ENCODE measurements at regions not wholly inside any gene's neighbourhood (a gene's known extent, or its start where the extent isn't known, plus 50 kb on each side); places are given as distances from the start of the nearest gene placed in this dataset.

GRCh38 chrX:93346309-93346708, 327.1 kb downstream of the NAP1L3 start:
- ATAC-seq (ENCODE audit: low read depth) (no peak), DNase-seq (no peak)
- dilution Hi-C loops (cut with HindIII; ENCODE audit: low sequenced_read_pairs, unreplicated experiment), result no loop called here
- no peak for TF ChIP-seq POLR2A (IDR thresholded peaks at IDR 0.05; ENCODE audit: low read depth, low read length)
- TF ChIP-seq RAD21 (IDR thresholded peaks at IDR 0.05; ENCODE audit: low read length), result no peak
- TF ChIP-seq SMC3 (IDR thresholded peaks at IDR 0.05; ENCODE audit: low read depth, low read length), result no peak
- TF ChIP-seq RFX5 (IDR thresholded peaks at IDR 0.05; ENCODE audit: low read depth, low read length), result no peak
- no peak for TF ChIP-seq NFE2L2 (IDR thresholded peaks at IDR 0.05; ENCODE audit: low read depth, low read length)
- TF ChIP-seq MXI1 (IDR thresholded peaks at IDR 0.05; ENCODE audit: borderline replicate concordance, low read depth, low read length), result no peak
- TF ChIP-seq BHLHE40 (IDR thresholded peaks at IDR 0.05; ENCODE audit: low read depth, low read length), result no peak
- no peak for TF ChIP-seq MAFK (IDR thresholded peaks at IDR 0.05; ENCODE audit: low read depth, low read length)
- TF ChIP-seq USF2 (IDR thresholded peaks at IDR 0.05; ENCODE audit: low read depth, low read length), result no peak
- no peak for TF ChIP-seq CHD1 (IDR thresholded peaks at IDR 0.05; ENCODE audit: low read depth, low read length)
- no peak for TF ChIP-seq MAZ (IDR thresholded peaks at IDR 0.05; ENCODE audit: borderline replicate concordance, low read depth, low read length)
- no peak for TF ChIP-seq ELK1 (IDR thresholded peaks at IDR 0.05; ENCODE audit: borderline replicate concordance, low read depth, low read length)
- TF ChIP-seq CEBPB (IDR thresholded peaks at IDR 0.05; ENCODE audit: low read depth, low read length), result no peak
- intact Hi-C loops (cut with micrococcal nuclease), result no loop called here
- no peak overlapping the region for H4K8ac ChIP-seq (ENCODE audit: low read depth in 2 of 2, low read length in 2 of 2)
- no peak overlapping the region for H2AFZ ChIP-seq (replicated peaks; ENCODE audit: low read length, poor library complexity)
- no peaks in the 10 kb centered on the region for H3K36me3 ChIP-seq (ENCODE audit: control insufficient read depth, insufficient read depth, low read length)
- WGBS, 2 experiments (ENCODE audit: extremely low coverage in 2 of 2, insufficient read length in 1 of 2), result no CpG with 5 or more reads among the region's 3 CpGs
- H4K20me1 ChIP-seq (ENCODE audit: insufficient read depth, low read length), result no peaks in the 10 kb centered on the region
- H2BK20ac ChIP-seq (ENCODE audit: low read depth, low read length), result no peak overlapping the region
- ChIA-PET POLR2A (ENCODE audit: unreplicated experiment) (no interaction called here), CTCF (no interaction called here)
- in situ Hi-C loops (cut with MboI; ENCODE audit: low sequenced_read_pairs), result no loop called here
- H3K27me3 ChIP-seq (ENCODE audit: control insufficient read depth, insufficient read depth, low read length), result no peaks in the 10 kb centered on the region
- no peak overlapping the region for H4K5ac ChIP-seq (ENCODE audit: low read depth, low read length)
- no peak overlapping the region for H3K9ac ChIP-seq (ENCODE audit: low read depth, low read length)
- H3K14ac ChIP-seq (replicated peaks; ENCODE audit: low read depth, low read length), result no peak overlapping the region
- H3K23ac ChIP-seq (ENCODE audit: low read depth, low read length), result no peak overlapping the region
- no peaks in the 10 kb centered on the region for H3K79me1 ChIP-seq (ENCODE audit: low read depth in 1 of 2, low read length in 2 of 2)
- H3K9me3 ChIP-seq (ENCODE audit: control insufficient read depth, insufficient read depth, low read length), result no peaks in the 10 kb centered on the region
- no peak overlapping the region for H2AK5ac ChIP-seq (ENCODE audit: low read depth, low read length)
- H3K4me2 ChIP-seq (ENCODE audit: low read depth, low read length), result no peak overlapping the region
- H3K9me1 ChIP-seq (ENCODE audit: insufficient read depth, low read length), result no peaks in the 10 kb centered on the region
- no peak overlapping the region for H3K18ac ChIP-seq (ENCODE audit: low read depth, low read length)
- BruUV-seq (replicated peaks), result no TSS peak
- H2BK5ac ChIP-seq (ENCODE audit: low read depth, low read length, poor library complexity, severe bottlenecking), result no peak overlapping the region
- no peak overlapping the region for H2BK15ac ChIP-seq (ENCODE audit: low read depth, low read length)
- H3K4me3 ChIP-seq (ENCODE audit: insufficient read depth, low read depth, low read length), result no peak overlapping the region
- H4K91ac ChIP-seq (ENCODE audit: insufficient read depth, low read depth, low read length), result no peak overlapping the region
- no peak overlapping the region for H2BK120ac ChIP-seq (ENCODE audit: low read depth, low read length)
- H2AK9ac ChIP-seq (replicated peaks; ENCODE audit: low read depth, low read length, poor library complexity), result no peak overlapping the region
- no peak overlapping the region for H3K27ac ChIP-seq (ENCODE audit: insufficient read depth, low read length)
- no peak overlapping the region for H3K4ac ChIP-seq (ENCODE audit: low read depth, low read length)
- H3K4me1 ChIP-seq (ENCODE audit: control insufficient read depth, insufficient read depth, low read length), result no peaks in the 10 kb centered on the region
- no peak overlapping the region for H3K56ac ChIP-seq (ENCODE audit: extremely low read depth, insufficient read depth, low read length)

Data from IMR-90 (cell line).